ENCODE measurements at regions not wholly inside any gene's neighbourhood (a gene's known extent, or its start where the extent isn't known, plus 50 kb on each side); places are given as distances from the start of the nearest gene placed in this dataset.

DNA sequence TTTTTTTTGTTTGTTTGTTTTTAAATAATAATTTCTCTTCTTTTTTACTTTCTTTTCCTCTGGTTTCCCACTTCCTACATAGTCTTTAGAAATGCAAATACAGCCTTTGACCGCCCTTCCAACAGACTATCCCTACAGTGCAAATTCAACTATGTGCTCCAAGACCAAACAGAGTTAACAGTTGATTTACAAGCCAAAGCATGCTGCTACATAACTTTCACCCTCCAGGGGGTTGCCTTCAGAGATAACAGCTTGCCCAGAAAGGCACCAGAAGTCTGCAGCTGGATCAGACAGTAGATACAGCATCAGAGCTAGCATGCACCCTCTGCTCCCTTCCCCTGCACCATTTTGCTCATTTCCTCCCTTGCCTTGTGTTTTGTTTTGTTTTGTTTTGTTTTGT, 539.0 kb downstream of the ZWINT start:
- no peak for DNase-seq (ENCODE audit: low read depth)
- TF ChIP-seq, protein P1, sequence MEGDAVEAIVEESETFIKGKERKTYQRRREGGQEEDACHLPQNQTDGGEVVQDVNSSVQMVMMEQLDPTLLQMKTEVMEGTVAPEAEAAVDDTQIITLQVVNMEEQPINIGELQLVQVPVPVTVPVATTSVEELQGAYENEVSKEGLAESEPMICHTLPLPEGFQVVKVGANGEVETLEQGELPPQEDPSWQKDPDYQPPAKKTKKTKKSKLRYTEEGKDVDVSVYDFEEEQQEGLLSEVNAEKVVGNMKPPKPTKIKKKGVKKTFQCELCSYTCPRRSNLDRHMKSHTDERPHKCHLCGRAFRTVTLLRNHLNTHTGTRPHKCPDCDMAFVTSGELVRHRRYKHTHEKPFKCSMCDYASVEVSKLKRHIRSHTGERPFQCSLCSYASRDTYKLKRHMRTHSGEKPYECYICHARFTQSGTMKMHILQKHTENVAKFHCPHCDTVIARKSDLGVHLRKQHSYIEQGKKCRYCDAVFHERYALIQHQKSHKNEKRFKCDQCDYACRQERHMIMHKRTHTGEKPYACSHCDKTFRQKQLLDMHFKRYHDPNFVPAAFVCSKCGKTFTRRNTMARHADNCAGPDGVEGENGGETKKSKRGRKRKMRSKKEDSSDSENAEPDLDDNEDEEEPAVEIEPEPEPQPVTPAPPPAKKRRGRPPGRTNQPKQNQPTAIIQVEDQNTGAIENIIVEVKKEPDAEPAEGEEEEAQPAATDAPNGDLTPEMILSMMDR (IDR thresholded peaks at IDR 0.05; ENCODE audit: insufficient read depth, low read depth, low read length): no peak
- H3K4me3 ChIP-seq (ENCODE audit: low read depth, low read length): no peak overlapping the region

DNA sequence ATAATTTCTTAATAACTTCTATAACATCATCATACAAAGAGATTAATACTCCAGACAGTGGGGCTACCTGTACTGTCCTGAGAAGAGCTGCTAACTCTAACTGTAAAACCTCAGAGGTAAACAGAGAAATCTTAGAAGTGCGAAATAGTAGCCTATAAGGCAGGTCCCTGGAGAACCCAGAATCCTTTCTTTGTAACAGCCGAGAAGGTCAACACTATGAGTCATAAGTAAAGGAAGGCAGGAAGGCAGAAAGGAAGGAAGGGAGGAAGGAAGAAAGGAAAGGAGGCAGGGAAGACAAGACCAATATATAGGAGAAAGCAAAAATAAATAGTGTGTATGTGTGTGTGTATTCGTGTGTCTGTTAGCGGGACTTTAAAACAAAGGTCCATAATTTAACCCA, 540.6 kb downstream of the ZWINT start:
- H3K4me3 ChIP-seq (ENCODE audit: low read depth, low read length): no peak overlapping the region
- TF ChIP-seq, protein P1 (IDR thresholded peaks at IDR 0.05; ENCODE audit: insufficient read depth, low read depth, low read length): no peak
- DNase-seq (ENCODE audit: low read depth): no peak

DNA sequence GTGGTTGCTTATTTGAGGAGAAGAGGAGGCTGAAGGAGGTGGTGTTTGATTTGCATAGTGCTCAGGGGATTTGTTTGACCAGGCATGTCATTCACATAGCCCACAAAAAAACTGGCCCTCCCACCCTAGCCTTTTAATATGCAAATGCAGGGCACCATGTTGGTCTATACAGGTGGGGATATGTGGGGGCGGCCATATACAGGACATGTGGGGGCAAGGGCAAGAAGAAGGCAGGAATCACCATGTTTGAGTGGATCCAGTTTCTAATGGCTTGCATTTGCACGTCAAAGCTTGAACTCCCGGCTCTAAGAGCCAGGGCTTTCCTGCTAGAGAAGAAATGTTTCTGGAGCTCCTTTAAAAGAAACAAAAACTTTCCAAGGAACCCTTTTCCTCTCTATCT, 541.0 kb downstream of the ZWINT start:
- TF ChIP-seq, protein P1 (IDR thresholded peaks at IDR 0.05; ENCODE audit: insufficient read depth, low read depth, low read length): no peak
- no peak overlapping the region for H3K4me3 ChIP-seq (ENCODE audit: low read depth, low read length)
- no peak for DNase-seq (ENCODE audit: low read depth)

DNA sequence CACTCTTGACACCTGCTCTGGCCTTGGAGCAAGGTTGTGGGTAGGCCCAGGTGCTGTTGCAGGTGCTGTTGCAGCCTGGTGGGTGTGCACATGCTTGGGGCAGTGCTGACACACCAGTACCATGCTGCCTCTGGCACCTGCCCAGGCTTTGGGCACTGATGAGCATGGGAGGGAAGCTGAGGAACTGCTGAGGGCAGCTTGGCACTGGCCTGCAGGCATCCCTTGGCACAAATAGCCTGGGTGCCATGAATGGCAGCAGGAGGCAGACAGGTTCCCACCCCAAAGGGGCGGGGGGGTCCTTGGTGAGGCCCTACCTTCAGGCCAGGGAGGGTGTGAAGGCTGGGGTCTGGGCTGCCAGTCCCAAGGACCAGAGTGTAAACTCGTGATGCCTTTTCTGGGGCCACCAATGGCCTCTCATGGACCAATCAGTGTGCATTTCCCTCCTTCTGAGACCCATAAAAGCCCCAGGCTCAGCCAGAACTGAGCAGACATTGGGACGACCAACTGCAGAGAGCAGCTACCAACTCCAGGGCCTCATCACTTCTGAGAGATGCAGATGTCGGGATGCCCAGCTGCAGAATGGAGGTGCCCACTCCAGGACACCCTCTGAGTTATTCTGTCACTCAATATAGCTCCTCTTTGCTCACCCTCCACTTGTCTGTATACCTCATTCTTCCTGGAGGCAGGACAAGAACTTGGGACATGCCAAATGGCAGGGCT, 547.4 kb downstream of the ZWINT start:
- H3K4me3 ChIP-seq (ENCODE audit: low read depth, low read length): no peak overlapping the region
- TF ChIP-seq, protein P1 (IDR thresholded peaks at IDR 0.05; ENCODE audit: insufficient read depth, low read depth, low read length): no peak
- no peak for DNase-seq (ENCODE audit: low read depth)

DNA sequence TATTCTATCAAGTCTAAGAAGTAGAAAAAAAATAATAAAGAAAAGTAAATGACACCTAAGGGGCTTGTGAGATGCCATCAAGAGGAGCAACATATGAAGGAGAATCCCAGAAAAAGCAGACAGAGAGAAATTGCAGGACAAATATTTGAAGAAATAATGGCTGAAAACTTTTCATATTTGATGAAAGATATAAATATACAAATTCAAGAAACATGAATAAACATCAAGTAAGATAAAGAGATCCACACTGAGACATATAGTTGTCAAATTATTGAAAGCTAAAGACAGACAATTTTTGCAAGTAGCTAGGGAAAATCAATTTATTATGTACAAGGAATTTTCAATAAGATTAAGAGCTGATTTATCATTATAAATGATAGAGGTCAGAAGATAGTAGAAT, 558.0 kb downstream of the ZWINT start:
- TF ChIP-seq, protein P1 (IDR thresholded peaks at IDR 0.05; ENCODE audit: insufficient read depth, low read depth, low read length): no peak
- H3K4me3 ChIP-seq (ENCODE audit: low read depth, low read length): no peak overlapping the region
- DNase-seq (ENCODE audit: low read depth): no peak

DNA sequence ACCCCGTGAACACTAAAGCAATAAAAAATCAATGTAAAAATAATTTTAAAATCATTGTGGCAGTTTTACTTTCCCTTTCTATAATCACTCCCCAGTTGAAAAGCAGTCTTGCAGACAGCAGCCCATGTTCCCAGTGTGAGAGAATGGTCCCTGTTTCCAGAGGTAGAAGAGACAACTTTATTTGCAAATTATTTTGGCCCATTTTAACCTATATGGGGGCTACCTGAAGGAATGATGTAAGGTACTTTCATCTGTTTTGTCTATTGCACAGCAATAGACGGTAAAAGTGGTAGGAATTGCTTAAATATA, 559.8 kb downstream of the ZWINT start:
- TF ChIP-seq, protein P1 (IDR thresholded peaks at IDR 0.05; ENCODE audit: insufficient read depth, low read depth, low read length): no peak
- no peak for DNase-seq (ENCODE audit: low read depth)
- H3K4me3 ChIP-seq (ENCODE audit: low read depth, low read length): no peak overlapping the region
